Spleen (tissue), 7 donors: ENCODE measurements at regions not wholly inside any gene's neighbourhood (a gene's known extent, or its start where the extent isn't known, plus 50 kb on each side); places are given as distances from the start of the nearest gene placed in this dataset.

ENCODE experiments used
- POLR2A ChIP-seq, 3 donors: fragments of 450-650 bp; IDR thresholded peaks; one replicate each; pipeline ENCODE4 v1.5.1; 2017; ENCODE audit warnings: antibody characterized with exemption in 3 of 3, mild to moderate bottlenecking in 1 of 3
- POLR2AphosphoS5 ChIP-seq, 3 donors: sonication (generic); formaldehyde crosslinking; IDR thresholded peaks; one replicate each; pipeline ENCODE4 v1.5.1; 2017; ENCODE audit warnings: antibody characterized with exemption in 3 of 3
- TF ChIP-seq, protein P1 (sequence below), 11 experiments: fragments of 200-600 bp in 7 of 11; fragments of 450-650 bp in 4 of 11; sonication (generic) in 4 of 11; IDR thresholded peaks in 8 of 11; conservative IDR thresholded peaks in 3 of 11; 1 replicate in 7 of 11; 2 replicates in 4 of 11; pipeline versions ENCODE4 v1.4.0 to v1.8.0; 2016 to 2021; ENCODE audit warnings: antibody characterized with exemption in 11 of 11, inconsistent platforms in 4 of 11, mild to moderate bottlenecking in 1 of 11
- donor health status: DM: no; HTN: no; CAD: no; lungs with moderate emphysema.
- donor health status: DM: no; HTN: no; CAD: no.
- donor health status: DM: no; HTN: no; CAD: no.

DNA sequence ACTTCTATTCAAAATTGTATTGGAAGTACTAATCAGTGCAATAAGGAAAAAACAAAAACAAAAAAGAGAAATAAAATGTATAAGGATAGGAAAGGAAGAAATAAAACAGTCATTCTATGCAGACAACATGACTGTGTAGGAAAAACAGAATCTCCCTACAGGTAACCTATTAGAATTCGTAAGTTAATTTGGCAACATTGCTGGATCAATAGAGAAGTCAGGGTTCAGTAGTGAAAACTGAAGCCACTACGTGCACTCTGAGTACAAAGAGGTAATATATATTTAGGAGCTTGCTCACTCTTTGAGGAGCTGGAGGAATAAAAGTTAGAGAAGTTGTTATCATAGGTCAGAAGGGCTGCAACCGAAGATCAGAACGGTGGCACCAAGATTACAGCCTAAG lies 84.0 kb upstream of the BMAL1 start:
- TF ChIP-seq POLR2AphosphoS5 (IDR thresholded peaks at IDR 0.05) (no peak), POLR2A (IDR thresholded peaks at IDR 0.05) (no peak)
- TF ChIP-seq, protein P1, sequence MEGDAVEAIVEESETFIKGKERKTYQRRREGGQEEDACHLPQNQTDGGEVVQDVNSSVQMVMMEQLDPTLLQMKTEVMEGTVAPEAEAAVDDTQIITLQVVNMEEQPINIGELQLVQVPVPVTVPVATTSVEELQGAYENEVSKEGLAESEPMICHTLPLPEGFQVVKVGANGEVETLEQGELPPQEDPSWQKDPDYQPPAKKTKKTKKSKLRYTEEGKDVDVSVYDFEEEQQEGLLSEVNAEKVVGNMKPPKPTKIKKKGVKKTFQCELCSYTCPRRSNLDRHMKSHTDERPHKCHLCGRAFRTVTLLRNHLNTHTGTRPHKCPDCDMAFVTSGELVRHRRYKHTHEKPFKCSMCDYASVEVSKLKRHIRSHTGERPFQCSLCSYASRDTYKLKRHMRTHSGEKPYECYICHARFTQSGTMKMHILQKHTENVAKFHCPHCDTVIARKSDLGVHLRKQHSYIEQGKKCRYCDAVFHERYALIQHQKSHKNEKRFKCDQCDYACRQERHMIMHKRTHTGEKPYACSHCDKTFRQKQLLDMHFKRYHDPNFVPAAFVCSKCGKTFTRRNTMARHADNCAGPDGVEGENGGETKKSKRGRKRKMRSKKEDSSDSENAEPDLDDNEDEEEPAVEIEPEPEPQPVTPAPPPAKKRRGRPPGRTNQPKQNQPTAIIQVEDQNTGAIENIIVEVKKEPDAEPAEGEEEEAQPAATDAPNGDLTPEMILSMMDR (IDR thresholded peaks at IDR 0.05 in 8 of 11, conservative IDR thresholded peaks at IDR 0.05 in 3 of 11): no peak
